HG03045 (cell line): ENCODE measurements at regions not wholly inside any gene's neighbourhood (a gene's known extent, or its start where the extent isn't known, plus 50 kb on each side); places are given as distances from the start of the nearest gene placed in this dataset.

Experiments
- ATAC-seq: cut with Tn5 transposase; IDR thresholded peaks from one replicate; pipeline ENCODE4 v1.9.1; 2021; ENCODE audit warnings: mild to moderate bottlenecking, moderate library complexity; ENCODE audit not compliant: unreplicated experiment

DNA sequence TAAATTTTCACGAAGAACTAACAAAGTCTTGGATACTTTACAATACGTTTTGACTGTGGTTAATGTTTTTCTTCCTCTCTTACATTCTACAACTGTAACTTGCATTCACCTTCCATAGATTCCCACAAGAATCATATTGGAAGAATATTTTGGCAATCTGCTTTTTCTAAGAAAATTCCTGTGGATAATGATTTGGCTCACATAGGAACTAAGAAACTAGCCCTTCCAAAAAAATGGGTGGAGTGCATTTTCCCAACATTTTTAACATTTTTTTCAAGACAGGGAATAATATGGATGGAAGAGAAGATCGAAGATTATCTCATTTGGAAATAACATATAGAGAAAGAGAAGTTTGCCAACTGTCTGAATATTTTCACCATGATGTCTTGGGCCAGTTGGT is 256.9 kb upstream of the POU2AF2 start:
- ATAC-seq, result no peak

DNA sequence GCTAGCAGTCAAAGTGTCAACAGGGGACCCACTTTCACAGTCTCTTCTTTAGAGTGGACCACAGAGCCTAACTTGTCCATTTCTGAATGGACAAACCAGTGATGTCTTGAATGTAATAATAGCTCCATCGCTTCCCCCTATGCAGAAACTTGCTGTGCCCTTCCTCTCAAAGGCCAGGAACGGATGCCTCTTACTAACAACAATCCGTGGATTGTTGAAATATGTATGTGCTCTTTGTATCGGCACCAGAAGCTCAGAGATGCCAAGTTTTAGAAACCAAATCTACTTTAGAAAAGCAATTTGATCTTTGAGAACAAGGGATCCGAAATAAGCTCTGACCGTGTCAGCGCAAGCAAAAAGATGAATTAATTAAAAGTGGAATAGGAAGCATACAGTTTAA is 259.5 kb upstream of the POU2AF2 start:
- ATAC-seq, result no peak

DNA sequence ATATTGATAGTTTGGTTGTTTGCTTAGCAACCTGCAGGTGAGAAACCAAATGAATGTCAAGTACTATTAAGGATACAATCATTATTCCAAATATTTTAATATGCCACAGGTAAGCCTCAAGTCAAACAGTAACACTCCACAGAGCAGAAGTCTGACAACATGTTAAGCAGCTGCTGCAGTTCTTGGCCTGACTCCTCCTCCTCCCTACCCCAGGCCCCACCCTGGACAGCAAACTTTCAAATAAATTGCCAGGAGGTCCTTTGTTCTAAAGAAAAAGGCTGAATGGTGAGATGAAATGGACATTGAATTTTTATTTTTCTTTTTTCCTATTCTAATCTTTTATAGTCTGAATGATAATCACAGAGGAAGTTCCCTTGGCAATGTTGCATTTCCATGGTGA is 260.0 kb upstream of the POU2AF2 start:
- no peak for ATAC-seq

DNA sequence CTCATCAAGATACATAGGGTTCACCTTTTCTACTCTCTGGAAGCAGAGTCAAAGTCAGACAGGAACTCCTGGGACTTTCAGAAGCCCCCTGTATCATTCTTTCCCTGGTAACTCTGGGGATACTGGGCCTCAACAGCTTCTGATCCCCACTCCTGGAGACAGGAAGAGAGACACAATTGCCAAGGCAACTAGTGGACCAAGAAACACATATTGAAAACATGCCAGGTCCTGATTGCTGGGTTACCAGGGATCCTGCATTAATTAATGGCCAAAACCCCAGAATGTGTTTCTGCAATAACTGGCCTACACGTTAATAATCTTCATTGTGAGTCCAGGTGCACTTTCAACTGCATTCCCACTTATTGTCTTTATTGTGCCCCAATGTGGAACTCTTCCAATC is 260.8 kb upstream of the POU2AF2 start:
- ATAC-seq, result no peak

DNA sequence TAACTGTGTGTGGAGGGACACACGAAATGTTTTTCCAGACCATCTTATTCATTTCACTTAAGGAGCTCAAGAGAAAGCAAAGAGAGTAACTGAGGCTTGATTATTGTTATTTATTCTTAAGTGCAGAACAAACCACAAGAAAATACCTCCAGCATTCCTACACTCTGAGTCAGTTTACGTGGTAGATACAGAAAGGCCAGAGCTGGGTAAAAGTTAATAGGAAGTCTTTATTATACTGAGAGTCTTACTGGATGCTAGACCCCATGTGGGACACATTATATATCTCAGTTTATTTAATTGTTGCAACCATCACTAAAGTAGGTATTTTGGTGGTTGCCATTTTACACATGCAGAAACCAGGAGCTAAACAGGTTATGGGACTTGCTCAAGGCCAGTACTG is 261.4 kb upstream of the POU2AF2 start:
- no peak for ATAC-seq

DNA sequence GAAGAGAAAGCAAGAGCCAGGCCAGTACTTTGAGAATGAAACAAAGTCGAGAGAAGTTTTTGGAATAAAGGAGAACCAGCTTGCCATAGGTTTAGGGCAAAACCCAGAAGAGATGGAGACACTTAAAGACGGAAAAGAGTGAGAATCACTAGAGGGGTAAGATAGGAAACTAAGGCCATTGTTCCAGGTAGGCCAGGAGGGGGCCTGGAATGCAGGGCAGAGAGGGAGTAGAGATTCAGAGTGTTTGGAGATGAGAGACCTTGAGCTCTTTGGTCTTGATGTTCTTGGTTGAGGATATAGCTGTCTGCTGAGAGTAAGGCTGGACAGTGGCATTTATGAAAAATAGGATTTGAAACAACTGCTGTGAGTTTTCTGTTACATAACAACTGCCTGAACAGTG is 263.3 kb upstream of the POU2AF2 start:
- ATAC-seq, result no peak

DNA sequence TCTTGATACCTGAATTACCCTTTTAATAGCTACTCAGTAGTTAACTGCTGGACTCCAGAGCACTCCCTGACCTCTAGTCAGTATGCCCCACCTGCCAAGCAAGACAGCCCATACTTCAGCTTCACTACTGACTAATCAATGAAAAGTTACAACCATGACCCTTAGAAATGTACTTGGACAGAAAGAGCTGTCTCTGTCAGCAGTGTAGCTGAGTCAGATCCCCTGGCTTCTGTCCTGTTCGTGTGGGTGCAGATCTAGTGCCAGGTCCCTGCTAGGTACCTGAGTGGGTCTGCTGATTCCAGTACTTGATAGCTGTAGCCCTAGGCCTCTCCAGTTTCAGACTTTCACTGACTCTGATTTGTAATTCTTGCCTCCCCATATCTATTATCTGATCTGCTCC is 265.8 kb upstream of the POU2AF2 start:
- no peak for ATAC-seq

DNA sequence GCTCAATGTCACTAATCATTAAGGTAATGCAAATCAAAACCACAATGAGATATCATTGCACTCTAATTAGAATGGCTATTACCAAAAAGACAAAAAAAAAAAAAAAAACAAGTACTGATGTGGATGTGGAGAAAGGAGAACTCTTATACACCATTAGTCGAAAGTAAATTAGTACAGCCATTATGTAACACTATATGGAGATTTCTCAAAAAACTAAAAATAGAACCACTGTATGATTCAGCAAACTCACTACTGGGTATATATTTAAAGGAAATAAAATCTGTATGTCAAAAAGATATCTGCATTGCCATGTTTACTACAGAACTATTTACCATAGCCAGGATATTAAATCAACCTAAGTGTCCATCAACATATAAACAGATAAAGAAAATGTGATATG is 265.4 kb upstream of the ARHGAP20 start:
- ATAC-seq, result no peak

DNA sequence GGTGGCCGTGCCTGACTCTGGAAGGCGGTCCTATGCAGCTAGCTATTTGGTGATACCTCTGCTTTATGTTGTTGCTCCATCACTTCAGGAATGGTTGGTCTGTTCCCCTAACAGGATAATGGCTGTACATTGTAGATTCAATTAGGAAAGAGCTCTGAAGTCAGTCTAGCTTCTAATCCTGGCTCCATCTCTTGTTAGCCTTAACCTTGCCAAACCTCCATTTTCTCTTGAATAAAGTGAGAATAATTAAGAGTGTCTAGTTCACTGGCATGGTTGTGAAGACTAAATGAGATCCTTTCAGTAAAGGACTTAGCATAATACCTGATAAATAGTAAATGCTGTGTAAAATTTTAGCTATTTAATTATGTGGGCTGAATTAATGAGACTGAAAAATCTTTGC is 262.5 kb upstream of the ARHGAP20 start:
- no peak for ATAC-seq

DNA sequence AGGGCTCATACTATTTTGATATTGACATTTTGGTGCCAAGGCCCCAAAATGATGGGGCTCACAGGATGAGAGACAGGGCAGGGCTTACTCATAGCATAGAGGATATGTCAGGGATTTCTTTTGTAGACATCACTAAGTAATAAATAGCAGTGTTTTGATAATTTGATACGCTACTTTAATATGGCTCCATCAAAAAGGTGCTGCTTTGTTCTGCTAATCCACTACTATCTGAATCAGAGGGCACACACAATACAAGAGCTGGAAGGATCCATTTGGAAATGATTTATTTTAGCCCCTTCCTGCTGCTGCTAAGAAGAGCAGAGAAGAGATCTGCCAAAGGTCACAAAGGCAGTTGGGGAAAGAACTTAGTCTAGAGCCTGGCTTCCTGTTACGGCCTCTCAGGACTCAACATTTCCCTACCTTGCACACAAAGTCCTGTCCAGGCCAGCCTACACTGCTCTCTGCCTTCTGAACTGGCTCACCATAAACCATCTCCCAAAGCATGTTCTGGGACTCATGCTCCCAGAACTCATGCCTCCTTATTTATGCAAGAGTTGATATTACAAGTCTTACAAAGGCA is 261.3 kb upstream of the ARHGAP20 start:
- no peak for ATAC-seq

DNA sequence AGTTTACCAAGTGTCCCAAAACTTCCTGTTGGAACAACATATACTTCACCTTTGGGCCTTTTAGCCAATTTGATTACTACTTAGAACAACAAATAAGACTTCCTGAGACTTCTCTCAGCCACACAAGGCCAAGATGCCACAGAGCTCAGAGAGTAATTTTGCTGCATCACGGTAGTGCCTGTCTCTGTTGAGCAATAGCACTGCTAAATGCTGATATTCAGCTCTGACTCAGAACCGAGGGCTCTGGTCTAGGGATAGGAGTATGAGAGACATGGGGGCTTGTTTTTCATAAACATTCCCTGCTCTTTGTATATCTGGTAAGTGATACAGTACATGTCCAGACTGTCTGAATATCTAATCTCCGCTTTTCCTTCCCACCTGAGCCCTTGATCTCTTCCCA is 260.4 kb upstream of the ARHGAP20 start:
- ATAC-seq, result no peak

DNA sequence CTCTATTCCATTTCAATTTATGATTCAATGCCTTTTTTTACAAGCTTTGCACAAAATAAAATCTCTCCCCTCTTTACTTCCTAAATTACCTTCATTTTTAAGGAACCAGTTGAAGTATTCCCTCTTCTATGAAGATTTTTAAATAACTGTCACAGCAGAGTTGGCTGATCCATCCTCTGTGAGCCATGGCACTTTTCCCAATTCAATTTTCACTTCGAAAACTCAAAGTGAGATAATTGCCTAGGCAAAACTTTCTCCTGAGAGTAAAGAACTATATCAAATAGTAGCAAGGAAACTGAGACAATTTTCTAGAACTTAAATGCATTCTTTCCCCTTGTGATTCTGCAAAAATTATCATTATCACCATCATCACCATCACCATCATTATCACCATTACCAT is 259.9 kb upstream of the ARHGAP20 start:
- no peak for ATAC-seq

DNA sequence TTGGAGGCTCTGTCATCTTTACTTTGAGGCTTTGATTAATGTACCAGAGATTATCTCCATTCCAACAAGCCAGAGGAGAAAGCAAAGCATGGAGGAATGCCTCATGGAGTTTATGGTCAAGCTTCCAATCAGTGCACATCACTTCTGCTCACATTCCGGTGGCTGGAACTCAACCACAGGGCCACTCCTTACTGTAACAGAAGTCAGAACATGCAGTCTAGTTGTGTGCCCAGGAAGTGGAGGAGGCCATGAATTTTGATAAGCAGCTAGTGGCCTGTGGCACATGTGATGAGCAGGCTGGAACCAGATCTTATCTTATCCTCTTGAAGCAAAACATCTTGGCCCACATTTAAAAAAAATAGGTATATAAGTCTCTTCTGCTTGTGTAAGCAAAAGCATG is 258.9 kb upstream of the ARHGAP20 start:
- no peak for ATAC-seq

DNA sequence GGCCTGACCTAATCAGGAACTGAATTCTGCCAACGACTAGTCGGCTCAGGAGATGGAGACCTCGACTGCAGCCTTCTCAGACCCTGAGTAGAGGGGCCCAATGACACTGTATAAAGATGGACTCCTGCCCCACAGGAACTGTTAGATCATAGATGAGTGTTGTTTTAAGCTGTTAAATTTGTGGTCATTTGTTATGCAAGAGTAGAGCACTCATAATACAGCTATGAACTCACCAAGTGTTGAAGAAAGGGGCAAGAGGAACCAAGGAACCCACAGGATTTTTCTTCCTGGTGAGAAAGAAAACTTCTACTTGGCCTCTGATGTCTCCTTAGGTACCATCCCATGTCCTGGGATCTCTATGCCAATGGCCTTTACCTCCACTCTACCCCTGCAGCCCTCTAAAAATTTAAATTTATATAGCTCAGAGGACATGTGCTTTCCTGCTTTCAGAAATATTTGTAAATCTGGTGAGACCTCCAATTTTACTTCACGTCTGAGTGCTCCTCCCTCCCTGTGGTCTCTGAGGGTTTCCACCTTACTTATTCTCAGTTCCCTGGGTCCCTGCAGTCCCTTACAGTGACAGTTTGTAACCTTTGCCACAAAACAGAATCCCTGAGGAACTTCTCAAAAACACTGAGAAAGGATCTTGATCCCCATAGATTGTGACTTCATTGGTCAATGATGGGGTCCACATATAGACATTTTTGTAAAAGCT is 256.3 kb upstream of the ARHGAP20 start:
- ATAC-seq, result no peak

DNA sequence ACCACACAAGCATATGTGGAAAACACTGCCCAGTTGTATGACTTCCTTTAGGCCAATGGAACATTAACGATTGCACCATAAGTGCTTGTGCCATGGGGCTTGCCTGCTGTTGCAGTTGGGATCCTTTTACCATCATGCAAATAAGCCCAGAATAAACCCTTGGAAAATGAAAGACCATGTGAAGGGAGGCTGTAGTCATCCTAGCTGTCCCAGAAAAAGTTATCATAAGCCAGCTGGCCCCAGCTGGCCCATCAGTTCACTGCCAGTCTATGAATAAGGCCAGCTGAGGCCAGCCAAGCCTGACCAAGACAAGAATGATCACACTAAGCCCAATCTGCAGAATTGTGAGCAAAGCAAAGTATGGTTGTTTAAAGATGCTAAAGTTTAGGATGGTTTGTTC is 253.9 kb upstream of the ARHGAP20 start:
- ATAC-seq, result no peak

DNA sequence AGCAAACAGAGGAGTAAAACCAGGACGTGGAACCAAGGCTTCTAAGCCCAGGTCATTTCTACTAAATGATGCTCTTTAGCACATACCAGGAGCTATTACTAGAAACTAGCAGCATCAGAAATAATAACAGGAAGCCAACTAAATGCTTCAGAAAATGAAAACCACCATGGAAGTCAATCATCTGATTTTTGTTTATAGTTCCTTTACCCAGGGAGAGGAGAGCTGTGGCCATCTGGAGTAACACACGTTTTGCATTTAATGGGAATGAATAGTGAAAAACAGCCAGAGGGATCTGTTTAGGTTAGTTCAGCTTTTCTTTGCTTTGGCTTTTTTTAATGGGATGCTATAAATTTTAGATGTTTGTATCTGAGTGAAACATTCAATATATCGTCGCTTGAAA is 250.7 kb upstream of the ARHGAP20 start:
- no peak for ATAC-seq

DNA sequence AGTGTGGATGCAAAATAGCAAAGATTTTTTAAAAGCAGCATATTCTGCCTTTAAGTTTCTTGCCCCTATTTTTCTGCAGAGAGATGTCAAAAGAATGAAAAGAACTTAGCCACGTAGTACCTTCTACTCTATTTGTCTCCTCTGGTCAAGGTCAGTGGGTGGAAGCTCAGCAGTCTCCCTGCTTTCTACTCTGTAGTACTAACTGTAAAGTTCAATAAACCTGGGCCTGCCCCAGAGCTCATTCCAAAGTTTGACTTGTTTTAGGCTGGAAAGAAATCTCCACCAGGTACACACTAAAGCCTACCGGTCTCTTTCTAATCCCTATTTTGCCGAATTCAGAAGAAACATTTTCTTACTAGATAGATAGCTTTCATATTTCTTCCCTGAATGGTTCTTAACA is 247.9 kb upstream of the ARHGAP20 start:
- no peak for ATAC-seq

DNA sequence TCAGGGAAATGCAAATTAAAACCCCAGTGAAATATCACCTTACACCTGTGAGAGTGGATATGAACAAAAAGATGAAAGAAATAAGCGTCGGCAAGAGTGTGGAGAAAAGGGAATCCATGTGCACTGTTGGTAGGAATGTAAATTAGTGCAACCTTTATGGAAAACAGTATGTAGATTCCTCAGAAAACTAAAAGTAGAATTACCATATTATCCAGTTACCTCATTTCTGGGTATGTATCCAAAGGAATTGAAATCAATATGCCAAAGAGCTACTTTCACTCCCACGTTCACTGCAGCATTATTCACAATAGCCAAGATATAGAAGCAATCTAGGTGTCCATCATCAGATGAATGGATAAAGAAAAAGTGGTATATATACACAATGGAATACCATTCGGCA is 246.0 kb upstream of the ARHGAP20 start:
- no peak for ATAC-seq

DNA sequence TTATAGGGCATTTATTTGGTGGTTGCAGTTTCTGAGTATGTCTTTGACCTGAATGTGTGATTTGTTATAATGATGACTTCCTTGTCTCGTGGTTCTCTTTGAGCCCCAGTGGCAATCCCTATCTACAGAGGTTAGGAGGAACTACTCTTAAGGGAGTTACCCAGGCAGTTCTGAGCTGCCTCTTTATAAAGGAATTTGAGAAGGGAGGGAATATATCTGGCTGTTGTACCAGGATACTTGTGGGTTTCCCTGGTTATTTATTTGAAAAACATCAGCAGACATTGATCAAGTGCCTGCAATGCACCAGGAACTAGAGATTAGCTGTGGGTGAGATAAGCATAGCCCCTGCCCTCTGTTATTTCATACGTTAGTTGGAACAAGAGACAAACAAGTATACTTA is 243.5 kb upstream of the ARHGAP20 start:
- no peak for ATAC-seq

DNA sequence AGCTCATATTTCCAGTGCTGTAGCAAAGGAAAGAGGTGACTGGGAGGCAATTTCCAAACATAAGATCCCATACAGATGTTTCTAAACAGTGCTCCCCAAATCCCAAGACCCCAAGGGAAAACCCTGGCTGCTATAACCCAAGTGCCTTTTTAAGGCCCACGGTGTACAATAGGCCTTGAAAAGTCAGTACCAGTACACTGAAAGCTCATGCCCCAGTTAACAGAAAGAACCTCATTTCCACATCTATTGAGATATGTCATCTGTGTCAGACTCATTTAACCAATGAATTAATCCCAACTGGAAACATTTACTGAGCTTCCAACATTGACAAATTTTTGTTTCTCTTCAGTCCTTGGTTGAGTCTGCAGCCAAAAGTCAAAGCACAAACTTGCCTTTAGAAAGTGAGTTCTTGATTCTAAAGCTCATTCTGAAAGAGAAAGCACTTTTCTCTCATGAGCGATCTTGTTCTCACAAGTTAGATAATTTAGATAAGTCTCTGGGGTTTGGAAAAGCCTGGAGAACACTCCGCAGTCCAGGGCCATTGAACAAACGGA is 239.8 kb upstream of the ARHGAP20 start:
- ATAC-seq, result no peak

DNA sequence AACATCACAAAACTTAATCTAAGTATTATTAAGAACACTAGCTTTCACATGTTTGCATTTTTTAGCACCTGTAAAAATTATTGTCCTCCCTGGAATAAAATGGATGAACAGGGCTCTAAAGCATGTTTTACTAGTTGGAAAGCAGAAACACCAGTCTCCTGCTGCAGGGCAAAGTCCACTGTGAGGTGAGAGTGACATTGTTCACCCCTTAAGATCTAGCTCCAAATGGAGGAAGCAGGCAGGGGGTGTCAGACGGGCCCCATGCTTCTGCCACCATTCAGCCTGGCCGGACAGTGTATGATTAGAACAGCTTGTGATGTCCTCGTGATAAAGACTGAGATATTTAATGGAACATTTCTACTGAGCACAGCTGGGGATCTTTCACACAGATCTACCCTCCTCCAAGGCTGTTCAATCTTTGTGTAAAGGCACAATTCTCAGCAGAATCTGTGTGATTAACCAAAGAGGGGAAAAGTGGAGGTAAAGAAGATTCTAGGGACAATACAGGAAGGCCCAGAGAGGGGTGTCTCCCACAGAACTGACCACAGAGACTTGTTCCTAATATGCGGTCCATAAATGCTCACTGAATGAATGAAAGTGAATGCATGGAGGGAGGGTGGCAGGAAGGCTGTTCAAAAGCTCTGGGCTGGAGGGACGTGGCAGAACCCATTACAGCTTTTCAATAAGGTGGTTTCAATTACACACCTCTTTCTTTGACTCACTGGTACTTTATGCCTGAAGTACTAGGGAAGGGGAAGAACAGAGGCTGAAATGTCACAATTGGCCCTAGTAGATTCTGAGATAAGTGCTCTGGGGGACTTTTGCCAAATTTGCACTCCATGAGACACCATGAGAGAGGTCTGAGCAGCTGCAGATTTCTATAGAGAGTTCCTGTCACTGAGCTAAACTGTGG is 239.1 kb upstream of the ARHGAP20 start:
- ATAC-seq, result no peak

DNA sequence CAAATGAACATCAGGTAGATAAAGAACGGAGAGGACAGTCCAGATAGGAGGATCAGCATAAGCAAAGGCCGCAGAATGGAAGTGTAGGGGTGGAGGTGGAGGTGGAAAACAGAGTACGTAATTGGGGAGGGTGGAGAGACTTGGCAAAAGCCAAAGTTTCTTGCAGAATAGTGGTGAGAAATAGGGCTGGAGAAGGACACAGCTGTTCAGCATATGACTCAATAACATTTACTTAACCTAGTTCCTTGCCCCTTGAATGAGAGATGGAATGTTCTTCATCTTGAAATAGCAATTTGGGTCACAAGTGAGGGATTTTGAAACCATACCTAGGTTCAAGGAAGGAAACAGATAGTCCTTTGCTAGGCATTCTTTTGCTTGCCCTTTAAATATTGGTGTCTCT is 235.9 kb upstream of the ARHGAP20 start:
- ATAC-seq, result no peak
